ENCODE measurements at regions not wholly inside any gene's neighbourhood (a gene's known extent, or its start where the extent isn't known, plus 50 kb on each side); places are given as distances from the start of the nearest gene placed in this dataset.

GRCh38 chr6:14915888-14916832, 329.7 kb upstream of the JARID2 start:
- no peak overlapping the region for H3K4me2 ChIP-seq (ENCODE audit: low read depth, low read length)
- H3K4me3 ChIP-seq (ENCODE audit: low read length) = no peak overlapping the region
- TF ChIP-seq EZH2 (optimal IDR thresholded peaks at IDR 0.05; ENCODE audit: low read depth, low read length) (no peak), CTCF (IDR thresholded peaks at IDR 0.05; ENCODE audit: low read length) (no peak), EZH2phosphoT487 (IDR thresholded peaks at IDR 0.05; ENCODE audit: low read length) (no peak)
- H3K9me2 ChIP-seq (replicated peaks; ENCODE audit: insufficient read depth, low read length) = no peaks in the 10 kb centered on the region
- H3K9ac ChIP-seq (ENCODE audit: low read length) = no peak overlapping the region
- no peaks in the 10 kb centered on the region for H3K27me3 ChIP-seq (replicated peaks; ENCODE audit: insufficient read depth, low read length)
- H3F3A ChIP-seq (ENCODE audit: insufficient read depth, low read length) = no peaks in the 10 kb centered on the region
- H3K9me3 ChIP-seq (replicated peaks; ENCODE audit: insufficient read depth, low read length) = no peaks in the 10 kb centered on the region
- no peak for DNase-seq
- H2AFZ ChIP-seq (ENCODE audit: low read length) = no peak overlapping the region
- H3K79me2 ChIP-seq (ENCODE audit: low read length) = no peaks in the 10 kb centered on the region
- H3K27ac ChIP-seq (ENCODE audit: low read length) = no peak overlapping the region
- no peaks in the 10 kb centered on the region for H3K36me3 ChIP-seq (replicated peaks; ENCODE audit: insufficient read depth, low read length)
- H4K20me1 ChIP-seq (ENCODE audit: insufficient read depth, low read length) = no peaks in the 10 kb centered on the region
- H3K4me1 ChIP-seq (ENCODE audit: low read length) = no peaks in the 10 kb centered on the region

GRCh38 chr6:14917109-14917910, 328.6 kb upstream of the JARID2 start:
- no peak overlapping the region for H3K9ac ChIP-seq (ENCODE audit: low read length)
- no peak for TF ChIP-seq EZH2 (optimal IDR thresholded peaks at IDR 0.05; ENCODE audit: low read depth, low read length)
- no peak for TF ChIP-seq CTCF (IDR thresholded peaks at IDR 0.05; ENCODE audit: low read length)
- TF ChIP-seq EZH2phosphoT487 (IDR thresholded peaks at IDR 0.05; ENCODE audit: low read length) = no peak
- no peaks in the 10 kb centered on the region for H3K9me3 ChIP-seq (replicated peaks; ENCODE audit: insufficient read depth, low read length)
- no peak overlapping the region for H3K27ac ChIP-seq (ENCODE audit: low read length)
- no peaks in the 10 kb centered on the region for H3K4me1 ChIP-seq (ENCODE audit: low read length)
- H3K9me2 ChIP-seq (replicated peaks; ENCODE audit: insufficient read depth, low read length) = no peaks in the 10 kb centered on the region
- no peak for DNase-seq
- H3K4me2 ChIP-seq (ENCODE audit: low read depth, low read length) = no peak overlapping the region
- H3K79me2 ChIP-seq (ENCODE audit: low read length) = no peaks in the 10 kb centered on the region
- H3K36me3 ChIP-seq (replicated peaks; ENCODE audit: insufficient read depth, low read length) = no peaks in the 10 kb centered on the region
- no peak overlapping the region for H3K4me3 ChIP-seq (ENCODE audit: low read length)
- no peaks in the 10 kb centered on the region for H3F3A ChIP-seq (ENCODE audit: insufficient read depth, low read length)
- H2AFZ ChIP-seq (ENCODE audit: low read length) = no peak overlapping the region
- H4K20me1 ChIP-seq (ENCODE audit: insufficient read depth, low read length) = no peaks in the 10 kb centered on the region
- no peaks in the 10 kb centered on the region for H3K27me3 ChIP-seq (replicated peaks; ENCODE audit: insufficient read depth, low read length)

GRCh38 chr6:14918200-14918907, 327.5 kb upstream of the JARID2 start:
- Histone ChIP-seq H3K27ac (ENCODE audit: low read length) (no peak overlapping the region), H3K4me3 (ENCODE audit: low read length) (no peak overlapping the region), H3K36me3 (replicated peaks; ENCODE audit: insufficient read depth, low read length) (no peaks in the 10 kb centered on the region), H3K4me1 (ENCODE audit: low read length) (no peaks in the 10 kb centered on the region), H3K4me2 (ENCODE audit: low read depth, low read length) (no peak overlapping the region), H3K9me3 (replicated peaks; ENCODE audit: insufficient read depth, low read length) (no peaks in the 10 kb centered on the region), H3F3A (ENCODE audit: insufficient read depth, low read length) (no peaks in the 10 kb centered on the region), H4K20me1 (ENCODE audit: insufficient read depth, low read length) (no peaks in the 10 kb centered on the region), H3K27me3 (replicated peaks; ENCODE audit: insufficient read depth, low read length) (no peaks in the 10 kb centered on the region), H3K9ac (ENCODE audit: low read length) (no peak overlapping the region), H3K9me2 (replicated peaks; ENCODE audit: insufficient read depth, low read length) (no peaks in the 10 kb centered on the region), H3K79me2 (ENCODE audit: low read length) (no peaks in the 10 kb centered on the region), H2AFZ (ENCODE audit: low read length) (no peak overlapping the region)
- no peak for DNase-seq
- no peak for TF ChIP-seq EZH2 (optimal IDR thresholded peaks at IDR 0.05; ENCODE audit: low read depth, low read length)
- no peak for TF ChIP-seq CTCF (IDR thresholded peaks at IDR 0.05; ENCODE audit: low read length)
- TF ChIP-seq EZH2phosphoT487 (IDR thresholded peaks at IDR 0.05; ENCODE audit: low read length) = no peak

Measured in MM.1S (cell line).